SJSA1 (cell line): ENCODE measurements at regions not wholly inside any gene's neighbourhood (a gene's known extent, or its start where the extent isn't known, plus 50 kb on each side); places are given as distances from the start of the nearest gene placed in this dataset.

Experiments used
- DNase-seq, 2 experiments: peaks; one replicate each; pipeline ENCODE4 v3.0.0-alpha.2; 2015 to 2020; ENCODE audit warnings: low spot score in 2 of 2, low read depth in 1 of 2
- H3K27ac ChIP-seq: fragments of 250-450 bp; sonication (Bioruptor Pico); 2 replicates; pipeline ENCODE4 v1.5.1; 2020; ENCODE audit warnings: mild to moderate bottlenecking, moderate library complexity
- H3K27me3 ChIP-seq: fragments of 250-450 bp; sonication (Bioruptor Pico); replicated peaks from 2 replicates; pipeline ENCODE4 v1.5.1; 2020; ENCODE audit warnings: mild to moderate bottlenecking, moderate library complexity
- H3K36me3 ChIP-seq: fragments of 250-450 bp; sonication (Bioruptor Pico); 2 replicates; pipeline ENCODE4 v1.5.1; 2020; ENCODE audit warnings: mild to moderate bottlenecking
- H3K4me1 ChIP-seq: fragments of 250-450 bp; sonication (Bioruptor Pico); replicated peaks from 2 replicates; pipeline ENCODE4 v1.6.1; 2021; ENCODE audit warnings: mild to moderate bottlenecking
- H3K4me3 ChIP-seq: fragments of 250-450 bp; sonication (Bioruptor Pico); 2 replicates; pipeline ENCODE4 v1.5.1; 2020; ENCODE audit warnings: mild to moderate bottlenecking
- H3K9me3 ChIP-seq: fragments of 250-450 bp; sonication (Bioruptor Pico); replicated peaks from 2 replicates; pipeline ENCODE4 v1.5.1; 2020; ENCODE audit warnings: mild to moderate bottlenecking

- peaks cover 16% of the 10 kb centered on the region for H3K4me1 ChIP-seq
- H3K27me3 ChIP-seq: no peaks in the 10 kb centered on the region
- H3K9me3 ChIP-seq: no peaks in the 10 kb centered on the region
- H3K36me3 ChIP-seq: no peaks in the 10 kb centered on the region
- peak overlapping the region; percentile 56 for H3K27ac ChIP-seq
- H3K4me3 ChIP-seq: no peak overlapping the region
- peak in 1 of 2 experiments; percentile 48 for DNase-seq
Observed at GRCh38 chrX:3257471-3257870, 89.0 kb downstream of the MXRA5 start.

DNA sequence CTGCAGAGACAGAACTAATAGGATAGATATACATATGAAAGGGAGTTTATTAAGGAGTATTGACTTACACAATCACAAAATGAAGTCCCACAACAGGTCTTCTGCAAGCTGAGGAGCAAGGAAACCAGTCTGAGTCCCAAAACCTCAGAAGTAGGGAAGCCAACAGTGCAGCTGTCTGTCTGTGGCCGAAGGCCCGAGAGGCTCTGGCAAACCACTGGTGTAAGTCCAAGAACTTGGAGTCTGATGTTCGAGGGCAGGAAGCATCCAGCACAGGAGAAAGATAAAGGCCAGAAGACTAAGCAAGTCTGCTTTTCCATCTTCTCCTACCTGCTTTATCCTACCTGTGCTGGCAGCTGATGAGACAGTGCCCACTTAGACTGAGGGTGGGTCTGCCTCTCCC is 89.6 kb downstream of the MXRA5 start:
- DNase-seq: no peak
- Histone ChIP-seq H3K9me3 (no peaks in the 10 kb centered on the region), H3K4me3 (no peak overlapping the region), H3K4me1 (peaks cover 13% of the 10 kb centered on the region), H3K27ac (peak overlapping the region; percentile 56), H3K27me3 (no peaks in the 10 kb centered on the region), H3K36me3 (no peaks in the 10 kb centered on the region)

DNA sequence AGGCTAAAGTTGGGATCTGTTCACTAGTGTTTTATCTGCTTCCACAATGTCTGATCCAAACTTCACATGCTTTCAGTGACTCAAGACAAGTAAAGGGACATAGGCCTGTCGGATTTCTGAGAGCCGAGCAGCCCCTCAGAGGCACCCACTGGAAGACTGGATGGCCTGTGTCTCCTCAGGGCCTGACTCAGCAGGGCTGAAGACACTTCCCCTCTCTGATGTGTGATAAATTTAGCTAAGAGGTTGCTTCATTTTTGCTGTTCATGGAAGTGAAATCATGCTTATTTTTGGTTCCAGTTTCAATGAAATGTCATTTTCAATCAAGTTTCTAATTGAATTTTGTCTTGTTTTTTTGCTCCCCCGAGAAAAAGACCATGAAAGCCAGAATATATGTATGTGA is 93.7 kb downstream of the MXRA5 start:
- no peak overlapping the region for H3K4me3 ChIP-seq
- no peaks in the 10 kb centered on the region for H3K9me3 ChIP-seq
- no peak for DNase-seq
- H3K27ac ChIP-seq: no peak overlapping the region
- no peaks in the 10 kb centered on the region for H3K36me3 ChIP-seq
- peaks cover 10% of the 10 kb centered on the region for H3K4me1 ChIP-seq
- H3K27me3 ChIP-seq: no peaks in the 10 kb centered on the region

GRCh38 chrX:3250966-3251365 is 95.5 kb downstream of the MXRA5 start:
- Histone ChIP-seq H3K27me3 (no peaks in the 10 kb centered on the region), H3K9me3 (no peaks in the 10 kb centered on the region), H3K4me3 (no peak overlapping the region), H3K36me3 (no peaks in the 10 kb centered on the region), H3K27ac (no peak overlapping the region), H3K4me1 (no peaks in the 10 kb centered on the region)
- DNase-seq: no peak

GRCh38 chrX:3244955-3245354 is 101.5 kb downstream of the MXRA5 start:
- H3K36me3 ChIP-seq: no peaks in the 10 kb centered on the region
- H3K4me3 ChIP-seq: no peak overlapping the region
- no peaks in the 10 kb centered on the region for H3K27me3 ChIP-seq
- peak overlapping the region; percentile 94 for H3K27ac ChIP-seq
- no peak for DNase-seq
- peaks cover 14% of the 10 kb centered on the region for H3K4me1 ChIP-seq
- H3K9me3 ChIP-seq: no peaks in the 10 kb centered on the region

- H3K36me3 ChIP-seq: no peaks in the 10 kb centered on the region
- no peaks in the 10 kb centered on the region for H3K27me3 ChIP-seq
- H3K9me3 ChIP-seq: no peaks in the 10 kb centered on the region
- H3K27ac ChIP-seq: peak overlapping the region; percentile 94
- DNase-seq: peak; percentile 43 to 68
- peak overlapping the region; percentile 10 for H3K4me3 ChIP-seq
- peaks cover 14% of the 10 kb centered on the region for H3K4me1 ChIP-seq
Observed at GRCh38 chrX:3244203-3244743, 102.2 kb downstream of the MXRA5 start.

GRCh38 chrX:3232262-3232923 is 114.1 kb downstream of the MXRA5 start:
- Histone ChIP-seq H3K27ac (peak overlapping the region; percentile 32), H3K9me3 (no peaks in the 10 kb centered on the region), H3K4me1 (peaks cover 27% of the 10 kb centered on the region), H3K4me3 (no peak overlapping the region), H3K36me3 (no peaks in the 10 kb centered on the region), H3K27me3 (no peaks in the 10 kb centered on the region)
- DNase-seq: no peak

- no peaks in the 10 kb centered on the region for H3K36me3 ChIP-seq
- H3K4me3 ChIP-seq: no peak overlapping the region
- H3K9me3 ChIP-seq: no peaks in the 10 kb centered on the region
- peaks cover 27% of the 10 kb centered on the region for H3K4me1 ChIP-seq
- no peaks in the 10 kb centered on the region for H3K27me3 ChIP-seq
- peak overlapping the region; percentile 32 for H3K27ac ChIP-seq
- peak in 1 of 2 experiments; percentile 28 for DNase-seq
Observed at GRCh38 chrX:3231766-3232165, 114.7 kb downstream of the MXRA5 start.

DNA sequence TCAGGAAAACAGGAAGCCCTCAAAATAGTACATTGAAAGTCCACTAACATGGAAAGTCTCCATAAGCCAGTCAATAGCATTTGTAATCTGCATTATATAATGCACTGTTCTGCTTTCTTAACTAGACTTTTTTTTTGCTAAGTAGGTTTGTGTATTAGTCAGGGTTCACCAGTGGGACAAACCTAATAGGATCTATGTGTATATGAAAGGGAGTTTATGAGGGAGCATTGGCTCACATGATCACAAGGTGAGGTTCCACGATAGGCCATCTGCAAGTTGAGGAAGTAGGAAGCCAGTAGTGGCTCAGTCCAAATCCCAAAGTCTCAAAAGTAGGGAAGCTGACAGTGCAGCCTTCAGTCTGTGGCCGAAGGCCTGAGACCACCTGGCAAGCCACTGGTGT is 116.0 kb downstream of the MXRA5 start:
- DNase-seq: no peak
- H3K27me3 ChIP-seq: no peaks in the 10 kb centered on the region
- no peaks in the 10 kb centered on the region for H3K36me3 ChIP-seq
- no peak overlapping the region for H3K4me3 ChIP-seq
- peaks cover 27% of the 10 kb centered on the region for H3K4me1 ChIP-seq
- no peaks in the 10 kb centered on the region for H3K9me3 ChIP-seq
- H3K27ac ChIP-seq: no peak overlapping the region

DNA sequence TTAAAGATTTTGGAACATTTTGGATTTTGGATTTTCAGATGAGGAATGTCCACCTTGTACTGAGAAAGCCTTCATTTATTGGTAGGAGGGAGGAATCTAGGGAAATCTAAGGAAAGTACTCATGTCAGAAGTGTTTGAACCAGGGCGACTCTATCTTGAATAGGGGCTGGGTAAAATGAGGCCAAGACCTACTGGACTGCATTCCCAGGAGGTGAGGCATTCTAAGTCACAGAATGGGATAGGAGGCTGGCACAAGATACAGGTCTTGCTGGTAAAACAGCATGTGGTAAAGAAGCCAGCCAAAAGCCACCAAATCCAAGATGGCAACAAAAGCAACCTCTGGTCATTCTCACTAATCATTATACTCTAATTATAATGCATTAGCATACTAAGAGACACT is 118.9 kb downstream of the MXRA5 start:
- Histone ChIP-seq H3K4me3 (no peak overlapping the region), H3K9me3 (no peaks in the 10 kb centered on the region), H3K27me3 (no peaks in the 10 kb centered on the region), H3K36me3 (no peaks in the 10 kb centered on the region), H3K4me1 (peaks cover 27% of the 10 kb centered on the region), H3K27ac (no peak overlapping the region)
- no peak for DNase-seq

DNA sequence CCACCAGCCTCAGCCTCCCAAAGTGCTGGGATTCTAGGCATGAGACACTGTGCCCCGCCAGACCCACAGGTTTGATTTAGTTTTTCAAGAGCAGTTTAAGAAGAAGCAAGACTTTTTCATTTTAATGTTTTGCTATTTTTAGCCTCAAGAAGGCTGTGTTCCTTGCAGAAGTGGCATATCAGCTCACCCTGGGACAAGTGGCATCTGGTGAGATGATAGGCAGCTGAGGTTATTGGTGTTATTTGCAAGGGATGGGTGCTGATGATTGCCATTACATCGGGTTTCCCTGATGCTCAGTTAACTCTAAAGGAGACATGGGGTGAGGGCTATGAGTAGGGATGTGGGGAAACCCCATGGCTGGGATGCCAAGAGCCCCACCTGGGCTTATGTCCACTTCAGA is 120.4 kb downstream of the MXRA5 start:
- Histone ChIP-seq H3K4me3 (no peak overlapping the region), H3K27me3 (no peaks in the 10 kb centered on the region), H3K36me3 (no peaks in the 10 kb centered on the region), H3K4me1 (peaks cover 13% of the 10 kb centered on the region), H3K9me3 (no peaks in the 10 kb centered on the region), H3K27ac (no peak overlapping the region)
- no peak for DNase-seq

- H3K27me3 ChIP-seq: no peaks in the 10 kb centered on the region
- no peak overlapping the region for H3K4me3 ChIP-seq
- no peaks in the 10 kb centered on the region for H3K9me3 ChIP-seq
- H3K27ac ChIP-seq: no peak overlapping the region
- H3K36me3 ChIP-seq: no peaks in the 10 kb centered on the region
- no peak for DNase-seq
- H3K4me1 ChIP-seq: no peaks in the 10 kb centered on the region
Observed at GRCh38 chrX:3221643-3222042, 124.8 kb downstream of the MXRA5 start.

- Histone ChIP-seq H3K4me1 (no peaks in the 10 kb centered on the region), H3K27me3 (no peaks in the 10 kb centered on the region), H3K9me3 (no peaks in the 10 kb centered on the region), H3K36me3 (no peaks in the 10 kb centered on the region), H3K4me3 (no peak overlapping the region), H3K27ac (no peak overlapping the region)
- no peak for DNase-seq
Observed at GRCh38 chrX:3219667-3220066, 126.8 kb downstream of the MXRA5 start.

DNA sequence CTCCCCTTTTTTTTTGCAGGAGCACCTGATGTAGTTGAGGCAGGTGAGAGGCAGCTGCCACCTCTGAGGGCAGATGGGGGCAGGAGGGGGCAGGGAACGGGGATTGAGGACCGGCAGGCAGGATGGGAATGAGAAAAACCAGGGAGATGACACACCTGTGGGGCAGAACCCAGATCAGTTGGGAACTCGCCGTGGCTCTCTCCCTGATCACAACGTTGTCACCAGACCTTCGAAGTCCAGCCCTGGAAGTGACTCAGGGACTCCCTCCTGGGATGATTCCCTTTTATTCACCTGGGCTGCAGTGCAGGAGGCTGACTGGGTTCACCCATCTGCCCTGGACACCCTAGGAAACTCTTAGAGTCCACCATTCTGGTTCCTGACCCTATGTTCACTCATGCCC is 127.2 kb downstream of the MXRA5 start:
- Histone ChIP-seq H3K4me3 (no peak overlapping the region), H3K4me1 (no peaks in the 10 kb centered on the region), H3K36me3 (no peaks in the 10 kb centered on the region), H3K9me3 (no peaks in the 10 kb centered on the region), H3K27me3 (no peaks in the 10 kb centered on the region), H3K27ac (no peak overlapping the region)
- no peak for DNase-seq

DNA sequence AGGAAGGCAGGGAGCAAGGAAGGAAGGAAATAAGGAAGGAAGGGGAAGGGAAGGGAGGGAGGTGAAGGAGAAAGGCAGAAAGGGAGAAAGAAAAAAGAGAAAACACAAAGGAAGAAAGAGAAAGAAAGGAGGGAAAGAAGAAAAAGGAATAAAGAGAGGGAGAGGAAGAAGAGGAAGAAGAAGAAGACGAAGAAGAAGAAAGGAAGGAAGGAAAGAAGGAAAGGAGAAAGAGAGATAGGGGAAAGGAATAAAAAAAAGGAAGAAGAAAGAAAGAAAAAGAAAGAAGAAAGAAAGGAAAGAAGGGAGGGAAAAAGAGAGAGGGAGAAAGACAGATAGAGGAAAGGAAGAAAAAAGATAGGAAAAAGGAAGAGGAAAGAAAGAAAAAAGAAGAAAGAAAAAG is 128.0 kb downstream of the MXRA5 start:
- H3K4me3 ChIP-seq: no peak overlapping the region
- no peaks in the 10 kb centered on the region for H3K27me3 ChIP-seq
- H3K4me1 ChIP-seq: no peaks in the 10 kb centered on the region
- H3K36me3 ChIP-seq: no peaks in the 10 kb centered on the region
- H3K9me3 ChIP-seq: no peaks in the 10 kb centered on the region
- no peak for DNase-seq
- no peak overlapping the region for H3K27ac ChIP-seq
